Neuronal stem cell (in vitro differentiated cells): ENCODE measurements at regions not wholly inside any gene's neighbourhood (a gene's known extent, or its start where the extent isn't known, plus 50 kb on each side); places are given as distances from the start of the nearest gene placed in this dataset.

Experiments used
- DNase-seq: peaks from one replicate; pipeline ENCODE4 v3.0.0-alpha.2; 2013; ENCODE audit warnings: low spot score
- H2AFZ ChIP-seq: one replicate; pipeline ENCODE4 v1.6.1; 2013; ENCODE audit warnings: mild to moderate bottlenecking, low read length, inconsistent platforms
- H2AK5ac ChIP-seq: 2 replicates; pipeline ENCODE4 v1.6.1; 2013; ENCODE audit warnings: low read depth, mild to moderate bottlenecking, inconsistent platforms, low read length, moderate library complexity, mixed read lengths
- H2BK120ac ChIP-seq: 2 replicates; pipeline ENCODE4 v1.6.1; 2013; ENCODE audit warnings: low read depth, mild to moderate bottlenecking, inconsistent platforms, low read length, moderate library complexity, mixed read lengths
- H2BK12ac ChIP-seq: one replicate; pipeline ENCODE4 v1.6.1; 2013; ENCODE audit warnings: low read length, inconsistent platforms
- H2BK15ac ChIP-seq: 2 replicates; pipeline ENCODE4 v1.6.1; 2013; ENCODE audit warnings: mild to moderate bottlenecking, low read length, inconsistent platforms, mixed read lengths
- H2BK5ac ChIP-seq: one replicate; pipeline ENCODE4 v1.6.1; 2013; ENCODE audit warnings: inconsistent platforms, mild to moderate bottlenecking, low read length, moderate library complexity
- H3K14ac ChIP-seq: one replicate; pipeline ENCODE4 v1.6.1; 2013; ENCODE audit warnings: low read length, inconsistent platforms
- H3K18ac ChIP-seq: 2 replicates; pipeline ENCODE4 v1.6.1; 2013; ENCODE audit warnings: low read length, inconsistent platforms
- H3K23ac ChIP-seq: 2 replicates; pipeline ENCODE4 v1.6.1; 2013; ENCODE audit warnings: low read depth, mild to moderate bottlenecking, mixed read lengths, low read length, inconsistent platforms; ENCODE audit not compliant: poor library complexity
- H3K27ac ChIP-seq: replicated peaks from 3 replicates; pipeline ENCODE4 v1.5.1; 2013; ENCODE audit warnings: low read length, inconsistent platforms
- H3K27me3 ChIP-seq, 3 experiments: 2 replicates each; pipeline ENCODE4 v1.6.1; 2013; ENCODE audit warnings: low read length in 3 of 3, mild to moderate bottlenecking in 2 of 3, inconsistent platforms in 1 of 3, low read depth in 1 of 3, mixed read lengths in 1 of 3, moderate library complexity in 1 of 3; ENCODE audit not compliant: control insufficient read depth in 3 of 3, insufficient read depth in 3 of 3
- H3K36me3 ChIP-seq, 2 donors: replicated peaks in 1 of 2; 2 replicates each; pipeline ENCODE4 v1.6.1; 2013; ENCODE audit warnings: low read length in 2 of 2; ENCODE audit not compliant: control insufficient read depth in 2 of 2, insufficient read depth in 2 of 2
- H3K4ac ChIP-seq: 2 replicates; pipeline ENCODE4 v1.6.1; 2013; ENCODE audit warnings: inconsistent platforms, mild to moderate bottlenecking, low read length, moderate library complexity
- H3K4me1 ChIP-seq, 2 donors: 1 replicate in 1 of 2; 2 replicates in 1 of 2; pipeline ENCODE4 v1.6.1; 2013; ENCODE audit warnings: low read length in 2 of 2, low read depth in 1 of 2; ENCODE audit not compliant: control insufficient read depth in 2 of 2, insufficient read depth in 1 of 2
- H3K4me2 ChIP-seq: one replicate; pipeline ENCODE4 v1.6.1; 2013; ENCODE audit warnings: mild to moderate bottlenecking, low read length, inconsistent platforms; ENCODE audit not compliant: insufficient read depth, poor library complexity, severe bottlenecking
- H3K4me3 ChIP-seq, 2 donors: 2 replicates each; pipeline ENCODE4 v1.5.1; 2013; ENCODE audit warnings: low read length in 2 of 2, mild to moderate bottlenecking in 2 of 2, inconsistent platforms in 1 of 2, moderate library complexity in 1 of 2
- H3K79me1 ChIP-seq: one replicate; pipeline ENCODE4 v1.6.1; 2013; ENCODE audit warnings: low read depth, mild to moderate bottlenecking, inconsistent platforms, low read length, moderate library complexity
- H3K9ac ChIP-seq: one replicate; pipeline ENCODE4 v1.6.1; 2013; ENCODE audit warnings: mild to moderate bottlenecking, low read depth, low read length, inconsistent platforms; ENCODE audit not compliant: poor library complexity
- H3K9me3 ChIP-seq, 2 donors: replicated peaks in 1 of 2; 2 replicates each; pipeline versions ENCODE3 to v1.6.1; 2013; ENCODE audit warnings: low read length in 2 of 2, mild to moderate bottlenecking in 2 of 2, inconsistent platforms in 1 of 2, low read depth in 1 of 2, mixed read lengths in 1 of 2, moderate library complexity in 1 of 2; ENCODE audit not compliant: control insufficient read depth in 2 of 2, insufficient read depth in 1 of 2
- H4K8ac ChIP-seq: one replicate; pipeline ENCODE4 v1.6.1; 2013; ENCODE audit warnings: low read depth, mild to moderate bottlenecking, inconsistent platforms, low read length, moderate library complexity
- H4K91ac ChIP-seq: one replicate; pipeline ENCODE4 v1.6.1; 2013; ENCODE audit warnings: low read length, low read depth, mild to moderate bottlenecking, inconsistent platforms; ENCODE audit not compliant: poor library complexity
- WGBS, 2 donors: extraction: QIAGEN DNeasy Blood & Tissue Kit; methylation state at CpG; one replicate each; pipeline ENCODE4 v1.1.7; 2013; ENCODE audit warnings: missing lambda C conversion rate in 2 of 2, mixed read lengths in 1 of 2; ENCODE audit not compliant: insufficient read length in 2 of 2, insufficient replicate concordance in 1 of 2; ENCODE audit errors: extremely low coverage in 2 of 2; 5-methylcytosine and 5-hydroxymethylcytosine counted together

DNA sequence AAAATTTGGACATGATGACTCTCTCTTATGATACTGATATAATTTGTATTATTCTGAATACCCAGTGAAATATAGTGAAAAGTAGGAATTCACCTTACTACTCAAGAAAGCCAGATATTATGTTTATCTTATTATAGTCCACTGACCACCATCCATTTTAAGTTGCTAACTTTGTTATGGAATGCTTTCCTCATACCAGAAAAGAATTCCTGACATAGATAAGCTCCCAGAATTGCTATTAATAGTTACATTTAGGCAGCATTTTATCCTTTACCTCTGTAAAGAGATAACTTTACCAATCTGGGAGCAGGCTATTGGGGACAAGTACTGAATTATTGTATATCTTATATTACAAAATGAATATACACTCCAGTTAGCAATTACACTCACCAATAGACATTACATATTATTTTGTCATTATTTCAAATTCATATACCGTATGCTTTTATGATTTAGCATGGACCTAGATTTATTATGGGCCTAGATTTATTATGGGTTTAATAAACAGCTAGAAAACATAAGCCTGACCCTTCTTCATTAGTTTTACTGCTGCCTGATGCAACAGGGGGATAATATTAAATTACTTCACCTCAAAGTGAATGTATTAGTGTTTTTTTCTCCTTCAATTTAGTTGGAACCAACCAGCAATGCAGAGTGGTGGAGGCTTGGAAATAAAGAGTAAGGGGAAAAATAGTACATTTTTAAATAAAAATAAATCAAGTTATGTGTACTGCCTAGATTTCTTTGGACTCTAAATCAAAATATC lies 1886.1 kb downstream of the PCDH9 start:
- no peak overlapping the region for H2AFZ ChIP-seq
- no peak overlapping the region for H3K9ac ChIP-seq
- H3K9me3 ChIP-seq = no peaks in the 10 kb centered on the region
- no peak overlapping the region for H3K4me2 ChIP-seq
- no peak overlapping the region for H3K4me3 ChIP-seq
- H4K91ac ChIP-seq = no peak overlapping the region
- H2BK5ac ChIP-seq = no peak overlapping the region
- H2BK15ac ChIP-seq = no peak overlapping the region
- H4K8ac ChIP-seq = no peak overlapping the region
- H3K23ac ChIP-seq = no peak overlapping the region
- no peak overlapping the region for H2BK120ac ChIP-seq
- H3K4ac ChIP-seq = no peak overlapping the region
- no peak overlapping the region for H3K18ac ChIP-seq
- H3K4me1 ChIP-seq = no peaks in the 10 kb centered on the region
- H3K79me1 ChIP-seq = no peaks in the 10 kb centered on the region
- no peak overlapping the region for H2AK5ac ChIP-seq
- H3K27ac ChIP-seq = no peak overlapping the region
- DNase-seq = no peak
- H3K36me3 ChIP-seq = no peaks in the 10 kb centered on the region
- no CpG with 5 or more reads among the region's 1 CpG for WGBS, 2 donors
- H3K14ac ChIP-seq = no peak overlapping the region
- H2BK12ac ChIP-seq = no peak overlapping the region
- no peaks in the 10 kb centered on the region for H3K27me3 ChIP-seq

DNA sequence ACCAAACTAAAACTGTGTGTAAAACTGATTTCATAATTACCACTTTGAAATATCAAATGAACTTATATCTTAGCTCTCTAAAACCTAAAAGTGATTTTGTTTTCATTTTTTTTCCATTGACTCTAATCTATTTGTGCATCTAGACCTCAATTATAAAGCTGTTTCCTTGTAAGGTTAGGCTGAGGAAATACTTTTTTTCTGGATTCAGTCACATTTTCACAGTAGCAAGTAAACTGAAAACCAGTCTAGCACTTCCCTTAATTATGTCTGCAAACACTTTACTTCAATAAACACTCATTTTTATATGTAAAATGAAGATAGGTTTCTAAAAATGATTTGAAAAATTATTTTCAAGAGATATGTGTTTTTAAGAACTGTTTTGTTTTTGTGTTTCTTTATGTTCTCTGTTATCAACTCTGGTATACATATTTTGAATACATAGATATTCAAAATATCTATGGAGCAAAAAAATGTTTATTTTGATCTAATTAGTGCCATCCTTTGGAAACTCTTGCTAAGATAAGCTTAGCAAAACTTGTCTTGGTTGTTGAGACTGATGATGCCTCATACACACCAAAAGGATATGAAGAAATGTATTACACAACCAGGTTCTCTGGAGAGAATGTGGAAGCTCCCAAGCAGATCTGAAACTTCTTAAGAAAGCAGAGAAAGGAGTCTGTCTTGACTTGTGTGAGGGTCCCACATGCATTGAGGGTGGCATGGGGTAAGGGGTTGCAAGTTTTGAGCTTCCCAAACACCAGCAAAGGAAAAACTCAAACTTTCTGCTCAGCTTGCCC lies 1887.4 kb downstream of the PCDH9 start:
- Histone ChIP-seq H3K9ac (no peak overlapping the region), H2AFZ (no peak overlapping the region), H2BK5ac (no peak overlapping the region), H2AK5ac (no peak overlapping the region), H3K14ac (no peak overlapping the region), H4K91ac (no peak overlapping the region), H3K27me3 (no peaks in the 10 kb centered on the region), H2BK120ac (no peak overlapping the region), H3K27ac (no peak overlapping the region), H3K4me1 (no peaks in the 10 kb centered on the region), H3K9me3 (no peaks in the 10 kb centered on the region), H3K4ac (no peak overlapping the region), H3K18ac (no peak overlapping the region), H3K23ac (no peak overlapping the region), H3K4me2 (no peak overlapping the region), H3K79me1 (no peaks in the 10 kb centered on the region), H4K8ac (no peak overlapping the region), H3K36me3 (no peaks in the 10 kb centered on the region), H2BK12ac (no peak overlapping the region), H2BK15ac (no peak overlapping the region), H3K4me3 (no peak overlapping the region)
- DNase-seq = no peak

DNA sequence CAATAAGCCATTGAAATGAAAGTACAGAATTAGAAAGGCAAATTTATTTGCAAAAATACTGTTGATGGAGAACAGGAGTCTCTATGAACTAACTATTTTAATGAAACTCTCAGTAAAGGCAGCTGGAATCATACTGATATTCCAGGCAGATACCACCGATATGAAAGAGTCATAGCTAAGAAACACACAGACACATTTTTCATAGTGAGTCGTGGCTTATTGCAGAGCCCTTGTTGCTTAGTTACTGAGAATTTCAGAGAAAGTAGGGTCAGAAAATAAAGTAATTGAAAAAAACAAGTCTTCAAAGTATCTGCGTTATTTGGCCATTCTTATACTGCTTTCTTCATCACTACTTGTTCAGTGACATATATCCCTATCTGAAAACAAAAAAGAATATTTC lies 1890.9 kb downstream of the PCDH9 start:
- Histone ChIP-seq H3K36me3 (no peaks in the 10 kb centered on the region), H4K8ac (no peak overlapping the region), H3K27me3 (no peaks in the 10 kb centered on the region), H3K27ac (no peak overlapping the region), H3K14ac (no peak overlapping the region), H3K9me3 (no peaks in the 10 kb centered on the region), H3K9ac (no peak overlapping the region), H3K4ac (no peak overlapping the region), H2BK120ac (no peak overlapping the region), H2BK15ac (no peak overlapping the region), H3K23ac (no peak overlapping the region), H3K4me3 (no peak overlapping the region), H2AFZ (no peak overlapping the region), H3K79me1 (no peaks in the 10 kb centered on the region), H2BK5ac (no peak overlapping the region), H3K4me1 (no peaks in the 10 kb centered on the region), H3K4me2 (no peak overlapping the region), H4K91ac (no peak overlapping the region), H3K18ac (no peak overlapping the region), H2BK12ac (no peak overlapping the region), H2AK5ac (no peak overlapping the region)
- DNase-seq = no peak
- WGBS, 2 donors = no CpG with 5 or more reads among the region's 3 CpGs

DNA sequence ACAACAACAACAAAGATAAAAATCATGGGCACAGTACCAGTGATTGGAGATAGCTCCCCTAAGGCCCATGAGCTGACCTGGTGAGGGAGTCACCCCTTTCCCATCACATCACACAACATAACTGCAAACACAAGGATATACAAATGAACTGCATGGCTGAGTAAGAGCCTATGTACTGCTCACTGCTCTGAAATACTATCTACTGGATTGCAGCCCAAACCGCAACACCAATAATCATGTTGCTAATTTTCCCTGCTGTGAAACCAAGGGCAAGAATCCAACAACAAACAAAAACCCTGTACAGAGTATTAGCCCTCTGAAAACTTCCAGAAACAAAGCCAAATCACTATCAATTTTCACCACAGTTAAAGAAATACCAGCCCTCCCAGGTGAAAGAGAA lies 1893.2 kb downstream of the PCDH9 start:
- no peak overlapping the region for H4K91ac ChIP-seq
- H2BK5ac ChIP-seq = no peak overlapping the region
- H3K36me3 ChIP-seq = no peaks in the 10 kb centered on the region
- no peak overlapping the region for H2BK120ac ChIP-seq
- no peak overlapping the region for H3K4ac ChIP-seq
- H3K4me3 ChIP-seq = no peak overlapping the region
- peak overlapping the region; percentile 11 for H2AFZ ChIP-seq
- no peak overlapping the region for H2AK5ac ChIP-seq
- no peak overlapping the region for H2BK12ac ChIP-seq
- H3K4me1 ChIP-seq = no peaks in the 10 kb centered on the region
- H3K14ac ChIP-seq = no peak overlapping the region
- no peaks in the 10 kb centered on the region for H3K9me3 ChIP-seq
- no peak overlapping the region for H2BK15ac ChIP-seq
- no peak overlapping the region for H4K8ac ChIP-seq
- no peak overlapping the region for H3K9ac ChIP-seq
- no CpG with 5 or more reads among the region's 1 CpG for WGBS, 2 donors
- no peak for DNase-seq
- no peaks in the 10 kb centered on the region for H3K79me1 ChIP-seq
- H3K27ac ChIP-seq = no peak overlapping the region
- no peak overlapping the region for H3K4me2 ChIP-seq
- no peak overlapping the region for H3K18ac ChIP-seq
- no peak overlapping the region for H3K23ac ChIP-seq
- H3K27me3 ChIP-seq = no peaks in the 10 kb centered on the region
